ENCODE measurements at regions not wholly inside any gene's neighbourhood (a gene's known extent, or its start where the extent isn't known, plus 50 kb on each side); places are given as distances from the start of the nearest gene placed in this dataset.

GRCh38 chr5:25345240-25345771 lies 700.5 kb upstream of the CDH10 start:
- Histone ChIP-seq H3F3A (ENCODE audit: control insufficient read depth, insufficient read depth) (no peaks in the 10 kb centered on the region), H3K27ac (ENCODE audit: low read depth, low read length) (no peak overlapping the region), H3K4me2 (ENCODE audit: low read length) (no peak overlapping the region), H3K9me2 (replicated peaks; ENCODE audit: control insufficient read depth, low read length) (no peaks in the 10 kb centered on the region), H3K27me3 (ENCODE audit: control insufficient read depth, low read length) (no peaks in the 10 kb centered on the region), H3K4me3 (ENCODE audit: low read length) (no peak overlapping the region), H3K9me3 (ENCODE audit: control insufficient read depth, insufficient read depth, low read length) (no peaks in the 10 kb centered on the region), H4K20me1 (ENCODE audit: control insufficient read depth, insufficient read depth, low read depth, low read length) (no peaks in the 10 kb centered on the region), H3K36me3 (ENCODE audit: control insufficient read depth, low read length) (no peaks in the 10 kb centered on the region), H3K4me1 (ENCODE audit: control insufficient read depth, low read length) (no peaks in the 10 kb centered on the region), H3K79me2 (ENCODE audit: control insufficient read depth, low read length) (no peaks in the 10 kb centered on the region)
- no peak for TF ChIP-seq EZH2phosphoT487 (IDR thresholded peaks at IDR 0.05; ENCODE audit: borderline replicate concordance, low read length)
- TF ChIP-seq, protein P1, sequence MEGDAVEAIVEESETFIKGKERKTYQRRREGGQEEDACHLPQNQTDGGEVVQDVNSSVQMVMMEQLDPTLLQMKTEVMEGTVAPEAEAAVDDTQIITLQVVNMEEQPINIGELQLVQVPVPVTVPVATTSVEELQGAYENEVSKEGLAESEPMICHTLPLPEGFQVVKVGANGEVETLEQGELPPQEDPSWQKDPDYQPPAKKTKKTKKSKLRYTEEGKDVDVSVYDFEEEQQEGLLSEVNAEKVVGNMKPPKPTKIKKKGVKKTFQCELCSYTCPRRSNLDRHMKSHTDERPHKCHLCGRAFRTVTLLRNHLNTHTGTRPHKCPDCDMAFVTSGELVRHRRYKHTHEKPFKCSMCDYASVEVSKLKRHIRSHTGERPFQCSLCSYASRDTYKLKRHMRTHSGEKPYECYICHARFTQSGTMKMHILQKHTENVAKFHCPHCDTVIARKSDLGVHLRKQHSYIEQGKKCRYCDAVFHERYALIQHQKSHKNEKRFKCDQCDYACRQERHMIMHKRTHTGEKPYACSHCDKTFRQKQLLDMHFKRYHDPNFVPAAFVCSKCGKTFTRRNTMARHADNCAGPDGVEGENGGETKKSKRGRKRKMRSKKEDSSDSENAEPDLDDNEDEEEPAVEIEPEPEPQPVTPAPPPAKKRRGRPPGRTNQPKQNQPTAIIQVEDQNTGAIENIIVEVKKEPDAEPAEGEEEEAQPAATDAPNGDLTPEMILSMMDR (IDR thresholded peaks at IDR 0.05; ENCODE audit: low read depth, low read length, poor library complexity, severe bottlenecking), result no peak

GRCh38 chr5:25339541-25339940 lies 694.8 kb upstream of the CDH10 start:
- no peak overlapping the region for H3K4me3 ChIP-seq (ENCODE audit: low read length)
- H3K4me2 ChIP-seq (ENCODE audit: low read length), result no peak overlapping the region
- H3K27ac ChIP-seq (ENCODE audit: low read depth, low read length), result no peak overlapping the region
- H3K36me3 ChIP-seq (ENCODE audit: control insufficient read depth, low read length), result no peaks in the 10 kb centered on the region
- no peaks in the 10 kb centered on the region for H3K27me3 ChIP-seq (ENCODE audit: control insufficient read depth, low read length)
- TF ChIP-seq, protein P1 (IDR thresholded peaks at IDR 0.05; ENCODE audit: low read depth, low read length, poor library complexity, severe bottlenecking), result no peak
- no peak for TF ChIP-seq EZH2phosphoT487 (IDR thresholded peaks at IDR 0.05; ENCODE audit: borderline replicate concordance, low read length)
- H4K20me1 ChIP-seq (ENCODE audit: control insufficient read depth, insufficient read depth, low read depth, low read length), result no peaks in the 10 kb centered on the region
- H3K79me2 ChIP-seq (ENCODE audit: control insufficient read depth, low read length), result no peaks in the 10 kb centered on the region
- H3F3A ChIP-seq (ENCODE audit: control insufficient read depth, insufficient read depth), result no peaks in the 10 kb centered on the region
- H3K9me2 ChIP-seq (replicated peaks; ENCODE audit: control insufficient read depth, low read length), result no peaks in the 10 kb centered on the region
- no peaks in the 10 kb centered on the region for H3K9me3 ChIP-seq (ENCODE audit: control insufficient read depth, insufficient read depth, low read length)
- no peaks in the 10 kb centered on the region for H3K4me1 ChIP-seq (ENCODE audit: control insufficient read depth, low read length)

GRCh38 chr5:25334350-25334749 lies 689.6 kb upstream of the CDH10 start:
- Histone ChIP-seq H3F3A (ENCODE audit: control insufficient read depth, insufficient read depth) (no peaks in the 10 kb centered on the region), H3K79me2 (ENCODE audit: control insufficient read depth, low read length) (no peaks in the 10 kb centered on the region), H3K4me2 (ENCODE audit: low read length) (no peak overlapping the region)

More at GRCh38 chr5:25334350-25334749, 689.6 kb upstream of the CDH10 start:
- Histone ChIP-seq H3K27ac (ENCODE audit: low read depth, low read length) (no peak overlapping the region), H3K36me3 (ENCODE audit: control insufficient read depth, low read length) (no peaks in the 10 kb centered on the region), H3K9me3 (ENCODE audit: control insufficient read depth, insufficient read depth, low read length) (peaks cover 15% of the 10 kb centered on the region), H4K20me1 (ENCODE audit: control insufficient read depth, insufficient read depth, low read depth, low read length) (no peaks in the 10 kb centered on the region), H3K9me2 (replicated peaks; ENCODE audit: control insufficient read depth, low read length) (no peaks in the 10 kb centered on the region), H3K4me3 (ENCODE audit: low read length) (no peak overlapping the region), H3K27me3 (ENCODE audit: control insufficient read depth, low read length) (no peaks in the 10 kb centered on the region), H3K4me1 (ENCODE audit: control insufficient read depth, low read length) (no peaks in the 10 kb centered on the region)
- TF ChIP-seq EZH2phosphoT487 (IDR thresholded peaks at IDR 0.05; ENCODE audit: borderline replicate concordance, low read length), result no peak
- TF ChIP-seq, protein P1 (IDR thresholded peaks at IDR 0.05; ENCODE audit: low read depth, low read length, poor library complexity, severe bottlenecking), result no peak

Data from DOHH2 (cell line).